GM19463 (cell line): ENCODE measurements at regions not wholly inside any gene's neighbourhood (a gene's known extent, or its start where the extent isn't known, plus 50 kb on each side); places are given as distances from the start of the nearest gene placed in this dataset.

Source experiments
- ATAC-seq: cut with Tn5 transposase; IDR thresholded peaks from one replicate; pipeline ENCODE4 v1.9.1; 2021; ENCODE audit warnings: mild to moderate bottlenecking, moderate library complexity; ENCODE audit not compliant: unreplicated experiment

- peak; percentile 57 for ATAC-seq
Measured at GRCh38 chr14:36035675-36036074, 140.8 kb downstream of the PTCSC3 start.

- no peak for ATAC-seq
Measured at GRCh38 chr14:36028665-36029064, 147.9 kb downstream of the PTCSC3 start.

GRCh38 chr14:36028218-36028617 lies 148.3 kb downstream of the PTCSC3 start:
- ATAC-seq, result no peak

- no peak for ATAC-seq
Measured at GRCh38 chr14:36027354-36027753, 149.2 kb downstream of the PTCSC3 start.

- ATAC-seq, result peak; percentile 42
Measured at GRCh38 chr14:36022765-36023410, 153.6 kb downstream of the PTCSC3 start.

GRCh38 chr14:36021591-36022320 lies 154.8 kb downstream of the PTCSC3 start:
- peak; percentile 5 for ATAC-seq

DNA sequence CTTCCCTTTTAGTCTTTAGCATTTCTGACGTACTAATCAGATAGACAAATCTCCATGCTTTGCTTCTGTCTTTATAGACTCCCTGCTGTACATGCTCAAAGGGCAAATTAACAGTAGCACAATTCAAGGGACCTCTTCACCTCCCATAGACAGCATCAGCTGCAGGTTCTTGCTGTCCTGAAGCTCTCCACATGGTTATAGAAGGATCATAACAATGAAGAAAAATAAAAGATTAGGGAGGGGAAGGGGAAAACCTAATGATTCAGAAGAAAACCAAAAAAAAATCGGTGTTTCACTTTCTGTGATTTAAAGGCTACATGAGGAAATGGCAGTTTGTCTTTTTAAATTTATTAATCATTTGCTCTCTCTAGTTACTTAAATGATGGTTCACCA lies 155.5 kb downstream of the PTCSC3 start:
- ATAC-seq, result peak; percentile 33

DNA sequence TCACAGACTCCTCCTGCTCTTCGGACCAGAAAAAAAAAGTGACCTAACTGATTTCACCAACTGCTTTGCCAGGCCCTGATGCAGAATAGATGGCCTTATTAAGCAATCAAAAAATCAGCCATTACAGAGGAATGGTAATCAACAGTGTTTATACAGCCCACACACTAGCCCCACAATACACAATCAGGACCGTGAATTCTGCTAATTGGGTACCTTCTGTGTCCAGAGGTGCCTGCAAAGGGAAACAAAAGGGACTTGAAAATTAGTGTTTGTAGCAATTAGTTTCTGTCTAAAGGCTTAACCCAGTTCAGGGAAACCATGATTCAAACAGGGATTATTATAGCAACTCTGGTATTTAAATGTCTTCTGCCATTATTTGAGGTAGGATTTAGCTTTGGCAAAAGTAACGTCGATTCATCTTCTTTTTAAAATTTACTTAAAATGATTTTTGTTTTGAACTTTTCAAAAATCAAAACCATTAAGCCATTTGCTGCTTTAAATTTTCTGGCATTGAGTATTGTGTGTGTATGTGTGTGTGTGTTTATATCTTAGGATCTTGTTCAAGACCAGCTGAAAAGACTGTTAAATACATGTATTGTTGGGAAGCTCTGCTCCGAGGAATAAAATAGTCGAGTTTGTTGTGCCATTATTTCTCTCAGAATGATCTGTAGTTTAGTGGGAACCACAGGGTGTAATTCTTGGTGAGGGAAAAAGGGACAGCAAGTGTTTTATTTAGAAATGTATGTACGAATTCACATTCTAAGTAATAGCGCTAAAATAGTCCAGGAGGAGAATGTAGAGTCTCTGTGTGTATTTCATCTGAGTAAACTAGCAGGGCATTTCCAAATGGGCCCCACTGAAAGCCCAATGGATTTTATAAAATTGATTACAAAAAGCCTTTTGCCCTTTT lies 156.1 kb downstream of the PTCSC3 start:
- ATAC-seq, result no peak

GRCh38 chr14:36019126-36019525 lies 157.4 kb downstream of the PTCSC3 start:
- no peak for ATAC-seq

- ATAC-seq, result no peak
Measured at GRCh38 chr14:36014236-36014635, 162.3 kb downstream of the PTCSC3 start.

- no peak for ATAC-seq
Measured at GRCh38 chr14:36013483-36013882, 163.0 kb downstream of the PTCSC3 start.

GRCh38 chr14:36012621-36013020 lies 163.9 kb downstream of the PTCSC3 start:
- ATAC-seq, result no peak

DNA sequence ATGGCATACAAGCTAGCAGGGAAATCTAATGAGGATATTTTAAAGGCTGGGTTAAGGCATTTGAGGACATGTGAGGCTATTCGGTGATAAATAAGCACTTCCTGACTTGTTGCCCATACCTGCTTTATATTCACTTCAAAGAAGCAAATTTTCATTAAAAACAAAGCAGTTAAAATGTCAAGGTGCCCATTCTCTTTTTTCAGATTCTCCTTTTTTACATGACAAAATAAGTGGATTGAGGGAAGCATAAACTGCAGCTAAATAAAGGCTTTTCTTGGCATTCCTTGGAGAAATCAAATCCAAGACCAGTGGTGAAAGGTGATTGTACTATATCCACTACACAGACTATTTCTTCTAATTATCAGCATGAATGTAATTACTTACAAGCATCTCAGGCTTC lies 166.9 kb downstream of the PTCSC3 start:
- ATAC-seq, result no peak

GRCh38 chr14:36006623-36007022 lies 169.9 kb downstream of the PTCSC3 start:
- ATAC-seq, result no peak

GRCh38 chr14:36005670-36006069 lies 170.9 kb downstream of the PTCSC3 start:
- ATAC-seq, result no peak

DNA sequence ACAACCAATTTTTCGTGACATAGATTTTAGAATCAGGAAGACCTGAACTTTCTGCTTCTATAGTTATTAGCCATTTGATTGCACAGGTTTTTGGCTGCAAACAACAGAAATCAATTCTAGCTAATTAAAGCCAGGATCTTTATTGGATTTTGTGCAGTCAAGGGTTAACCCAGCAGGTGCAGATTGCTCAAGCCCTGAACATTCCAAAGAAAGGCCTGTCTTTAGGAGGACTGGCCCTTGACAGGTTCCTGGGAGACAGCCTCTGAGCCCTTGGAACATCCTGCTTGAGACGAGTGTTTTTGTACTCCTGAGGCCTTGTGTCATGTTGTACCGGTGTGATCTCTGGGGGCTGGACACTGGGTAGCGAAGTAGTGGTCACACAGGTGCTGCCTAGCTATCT lies 174.6 kb downstream of the PTCSC3 start:
- ATAC-seq, result no peak

GRCh38 chr14:35999294-35999693 lies 173.2 kb downstream of the BRMS1L start:
- ATAC-seq, result no peak

- ATAC-seq, result no peak
Measured at GRCh38 chr14:35998303-35998702, 172.2 kb downstream of the BRMS1L start.

- ATAC-seq, result no peak
Measured at GRCh38 chr14:35993684-35993960, 167.5 kb downstream of the BRMS1L start.

DNA sequence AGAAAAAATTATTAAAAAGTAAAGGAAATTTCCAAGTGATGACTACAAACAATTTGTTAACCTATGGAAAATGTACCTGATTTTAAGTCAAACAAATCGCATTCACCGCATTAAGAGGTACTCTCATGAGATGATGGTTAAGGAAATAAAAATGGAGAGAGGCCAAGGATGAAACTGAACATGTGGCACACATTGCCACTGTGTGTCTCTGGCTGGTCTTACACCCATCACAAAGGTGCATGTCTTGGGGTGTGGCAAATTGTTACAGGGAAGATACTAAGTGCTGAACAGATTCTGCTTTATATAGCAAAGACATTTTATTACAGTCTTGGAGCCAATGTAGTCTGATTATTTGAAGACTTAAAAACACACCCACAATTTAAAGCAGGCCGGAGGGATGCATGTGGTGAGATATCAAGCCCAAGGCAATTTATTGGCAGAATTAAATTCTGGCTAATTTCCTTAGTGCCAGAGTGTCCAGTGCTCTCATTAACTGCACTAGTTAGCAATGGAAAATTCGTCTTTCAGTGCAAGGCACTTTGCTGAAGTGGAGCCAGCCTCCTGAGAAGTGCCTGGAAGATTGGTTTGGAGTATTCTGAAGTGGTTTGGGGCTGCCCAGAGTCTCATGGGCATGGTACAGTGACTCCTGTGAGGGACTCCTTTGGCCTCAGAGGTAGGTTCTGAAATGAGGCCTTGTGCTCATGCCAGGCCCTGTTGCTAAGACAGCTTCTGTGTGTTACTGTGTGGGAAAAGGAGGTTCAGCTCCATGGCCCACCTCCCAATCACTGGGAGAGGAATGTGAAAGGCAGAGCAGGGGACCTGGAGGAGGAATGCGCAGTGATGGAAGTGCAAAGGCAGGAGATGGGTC lies 166.9 kb downstream of the BRMS1L start:
- no peak for ATAC-seq

DNA sequence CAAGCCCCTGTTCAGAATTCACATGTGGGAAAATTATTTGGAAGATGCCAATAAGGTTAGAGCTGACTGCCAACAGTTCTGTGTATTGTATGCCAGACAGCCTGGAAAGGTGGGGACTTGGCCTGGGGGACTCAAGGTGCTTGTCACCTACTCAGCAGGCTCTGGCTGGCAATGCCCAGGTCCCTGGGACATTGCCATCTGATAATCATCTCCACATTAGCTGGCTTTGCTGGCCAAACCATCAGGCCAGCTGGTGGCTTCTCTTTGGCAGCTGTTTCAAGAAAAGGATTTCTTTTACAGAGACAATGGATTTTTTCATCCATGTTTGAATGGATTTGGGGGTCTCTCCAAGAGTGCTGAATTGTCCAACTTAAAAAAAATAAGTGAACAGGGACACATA lies 165.2 kb downstream of the BRMS1L start:
- ATAC-seq, result no peak
